ENCODE measurements at regions not wholly inside any gene's neighbourhood (a gene's known extent, or its start where the extent isn't known, plus 50 kb on each side); places are given as distances from the start of the nearest gene placed in this dataset.

- DNase-seq (ENCODE audit: low read depth) = no peak
Measured at GRCh38 chr5:3393920-3394597, 201.6 kb upstream of the IRX1 start.

DNA sequence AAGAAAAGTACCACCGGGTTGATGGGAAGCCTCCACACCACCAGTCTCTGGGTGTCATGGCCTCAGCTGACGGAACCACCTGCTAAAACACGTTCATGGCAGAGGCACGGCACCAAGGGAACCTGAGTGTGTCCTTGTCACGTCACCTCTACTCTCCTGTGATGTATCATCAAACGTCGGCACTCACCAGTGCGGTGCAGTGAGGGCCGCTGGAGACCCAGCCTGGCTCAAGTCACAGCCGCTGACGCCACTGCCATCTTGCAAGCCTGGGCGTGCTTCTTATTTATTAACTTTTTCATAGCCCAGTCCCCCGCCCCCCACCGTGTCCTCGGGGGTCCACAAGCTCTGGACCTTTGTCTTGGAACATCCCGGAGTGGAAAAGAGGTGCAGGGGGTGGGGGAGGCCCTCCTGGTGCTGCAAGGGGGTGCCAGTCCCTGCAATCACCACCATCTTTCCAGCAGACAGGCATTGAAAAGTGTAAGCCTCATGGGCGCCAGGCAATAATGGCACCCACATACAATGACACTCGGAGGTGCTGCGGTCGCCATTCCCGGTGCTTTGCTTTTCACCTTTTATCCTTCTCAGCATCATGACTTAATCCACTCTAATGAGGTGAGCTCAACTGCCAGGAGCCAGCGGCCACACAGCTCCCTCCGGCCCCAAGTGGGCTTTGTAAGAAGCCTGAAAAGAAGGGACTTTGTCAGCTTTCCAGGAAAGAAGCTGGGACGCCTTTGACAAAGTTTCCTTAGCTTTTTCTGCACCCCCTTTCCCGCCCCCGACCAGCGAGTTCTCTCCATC, 202.3 kb upstream of the IRX1 start:
- no peak for DNase-seq (ENCODE audit: low read depth)

- no peak for DNase-seq (ENCODE audit: low read depth)
Measured at GRCh38 chr5:3392306-3392939, 203.2 kb upstream of the IRX1 start.

- no peak for DNase-seq (ENCODE audit: low read depth)
Measured at GRCh38 chr5:3391210-3391609, 204.4 kb upstream of the IRX1 start.

- no peak for DNase-seq (ENCODE audit: low read depth)
Measured at GRCh38 chr5:3389471-3390026, 206.1 kb upstream of the IRX1 start.

DNA sequence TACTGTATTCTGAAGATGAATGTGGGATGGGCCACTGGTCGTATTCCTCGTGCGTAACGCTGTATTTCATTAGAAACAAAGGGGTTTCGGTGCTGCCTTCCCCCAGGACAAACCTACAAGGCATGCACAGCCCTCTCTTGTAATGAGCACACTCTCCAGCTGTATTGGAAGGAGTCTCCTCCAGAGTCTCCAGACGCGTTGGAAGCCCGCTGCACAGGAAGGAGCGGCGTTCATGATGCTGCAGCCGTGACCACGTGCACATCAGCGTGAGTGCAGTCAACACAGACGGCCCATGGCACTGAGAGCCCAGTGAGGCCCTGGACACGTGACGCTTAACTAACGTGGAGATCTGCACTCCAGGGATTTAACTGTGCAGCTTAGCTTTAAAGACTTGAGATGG, 209.0 kb upstream of the IRX1 start:
- no peak for DNase-seq (ENCODE audit: low read depth)

- DNase-seq (ENCODE audit: low read depth) = no peak
Measured at GRCh38 chr5:3385991-3386519, 209.6 kb upstream of the IRX1 start.

GRCh38 chr5:3384531-3384930, 211.1 kb upstream of the IRX1 start:
- no peak for DNase-seq (ENCODE audit: low read depth)

- DNase-seq (ENCODE audit: low read depth) = no peak
Measured at GRCh38 chr5:3382782-3383181, 212.8 kb upstream of the IRX1 start.

DNA sequence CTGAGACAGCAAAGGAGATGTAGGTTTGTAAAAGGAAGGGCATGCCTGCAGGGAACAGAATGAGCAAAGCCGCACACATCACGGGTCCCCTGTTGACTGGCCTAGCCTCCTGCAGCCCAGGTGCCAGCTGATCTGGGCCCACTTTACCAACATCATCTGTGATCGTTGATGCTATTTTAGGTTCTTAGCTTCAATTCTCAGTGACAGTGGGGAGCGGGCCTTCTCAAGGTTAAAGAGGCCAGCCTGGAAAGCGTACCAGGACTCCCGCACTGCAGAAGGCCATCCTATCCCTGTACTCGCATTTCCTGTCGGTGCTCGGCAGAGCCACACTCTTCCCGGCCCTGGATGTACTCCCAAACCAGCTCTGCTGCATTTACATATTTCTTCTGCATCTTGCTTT, 213.5 kb upstream of the IRX1 start:
- no peak for DNase-seq (ENCODE audit: low read depth)

DNA sequence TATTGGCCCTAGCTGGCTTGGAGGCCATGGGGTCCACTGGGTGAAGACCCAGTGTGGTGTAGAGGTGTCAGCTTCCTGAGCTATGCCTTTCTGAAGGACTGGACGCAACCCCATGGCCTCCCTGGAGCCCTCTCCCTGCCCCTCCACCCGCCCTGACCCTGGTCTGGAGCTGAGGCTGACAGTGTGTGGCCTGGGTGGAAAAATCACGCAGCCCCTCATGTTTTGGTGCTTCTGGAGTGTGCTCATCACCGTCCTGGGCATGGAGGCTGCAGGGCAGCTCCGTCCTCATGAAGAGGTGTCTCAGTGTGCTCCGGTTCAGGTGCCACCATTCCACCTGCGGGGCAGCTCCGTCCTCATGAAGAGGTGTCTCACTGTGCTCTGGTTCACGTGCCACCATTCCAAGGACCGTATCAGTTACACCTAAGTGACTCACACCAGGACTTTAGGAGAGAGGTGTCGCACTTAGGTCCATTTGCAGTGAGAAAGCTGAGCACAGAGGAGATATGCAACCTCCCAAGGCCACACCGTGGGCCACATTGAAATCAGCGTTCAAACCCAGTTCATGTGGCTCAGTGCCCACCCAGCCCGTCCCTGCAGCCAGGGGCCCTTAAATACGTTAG, 214.3 kb upstream of the IRX1 start:
- DNase-seq (ENCODE audit: low read depth) = no peak

DNA sequence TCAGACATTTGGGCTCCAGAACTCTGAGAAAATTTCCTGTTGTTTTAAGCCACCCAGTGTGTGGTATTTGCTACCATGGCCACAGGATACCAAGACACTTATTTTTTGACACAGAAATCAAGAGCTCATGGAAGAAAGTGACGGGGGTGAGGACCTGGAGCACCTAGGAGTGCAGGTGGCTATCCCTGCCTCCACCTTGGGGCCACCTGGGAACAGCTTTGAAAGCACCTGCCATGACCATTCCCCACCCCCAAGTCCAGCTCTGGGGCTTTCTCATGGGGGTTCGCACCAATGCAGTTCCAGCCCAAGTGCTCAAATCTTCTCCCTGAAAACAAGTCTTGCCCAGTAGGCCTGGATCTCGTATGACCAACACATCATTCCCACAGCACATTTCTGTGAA, 214.9 kb upstream of the IRX1 start:
- DNase-seq (ENCODE audit: low read depth) = no peak

- DNase-seq (ENCODE audit: low read depth) = no peak
Measured at GRCh38 chr5:3377831-3378230, 217.8 kb upstream of the IRX1 start.

GRCh38 chr5:3377176-3377575, 218.5 kb upstream of the IRX1 start:
- no peak for DNase-seq (ENCODE audit: low read depth)

DNA sequence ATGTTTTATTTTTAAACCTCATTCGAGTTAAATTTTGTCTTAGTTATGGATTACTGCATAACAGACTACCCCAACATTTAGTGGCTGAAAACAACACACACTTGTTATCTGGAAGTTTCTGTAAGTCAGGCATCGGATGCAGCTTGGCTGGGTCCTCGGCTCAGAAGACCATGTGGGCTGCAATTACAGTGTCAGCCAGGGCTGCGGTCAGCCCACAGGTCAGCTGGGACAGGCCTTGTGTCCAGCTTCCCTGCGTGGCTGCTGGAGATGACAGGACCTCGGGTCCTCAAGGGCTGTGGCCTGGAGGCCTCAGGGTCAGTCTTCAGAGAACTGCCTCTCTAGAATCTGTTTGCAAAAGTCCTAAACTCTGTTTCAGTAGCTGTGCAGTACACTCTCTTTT, 219.0 kb upstream of the IRX1 start:
- DNase-seq (ENCODE audit: low read depth) = no peak

- DNase-seq (ENCODE audit: low read depth) = no peak
Measured at GRCh38 chr5:3375586-3376311, 219.9 kb upstream of the IRX1 start.

GRCh38 chr5:3373391-3373790, 222.2 kb upstream of the IRX1 start:
- no peak for DNase-seq (ENCODE audit: low read depth)

- DNase-seq (ENCODE audit: low read depth) = no peak
Measured at GRCh38 chr5:3372289-3372688, 223.3 kb upstream of the IRX1 start.

- DNase-seq (ENCODE audit: low read depth) = no peak
Measured at GRCh38 chr5:3365501-3366215, 230.0 kb upstream of the IRX1 start.

- no peak for DNase-seq (ENCODE audit: low read depth)
Measured at GRCh38 chr5:3364941-3365340, 230.7 kb upstream of the IRX1 start.

DNA sequence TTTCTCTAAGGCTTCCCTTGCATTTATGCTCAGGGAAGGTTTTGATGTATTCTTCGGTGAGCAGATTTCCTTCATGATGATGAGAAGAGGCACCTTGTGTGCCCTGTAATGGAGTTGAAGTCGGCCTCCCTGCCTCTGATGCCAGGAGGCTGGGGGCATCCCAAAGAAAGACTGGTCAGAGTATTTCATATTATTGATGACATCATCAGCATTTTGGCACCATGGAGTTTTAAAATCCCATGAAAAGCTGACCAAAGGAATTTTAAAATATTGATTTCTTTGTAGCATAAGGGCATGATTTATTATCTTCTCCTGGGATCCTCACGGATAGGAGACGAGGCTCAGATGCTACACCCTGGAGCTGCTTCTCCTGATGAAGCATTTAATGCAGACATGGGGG, 231.2 kb upstream of the IRX1 start:
- DNase-seq (ENCODE audit: low read depth) = no peak

All from forelimb muscle (tissue), 1 donor.